GM18861 (cell line): ENCODE measurements at regions not wholly inside any gene's neighbourhood (a gene's known extent, or its start where the extent isn't known, plus 50 kb on each side); places are given as distances from the start of the nearest gene placed in this dataset.
A peak's percentile ranks its signal among the peaks of the same experiment; 100 is the strongest.

ENCODE experiments used
- ATAC-seq: cut with Tn5 transposase; IDR thresholded peaks from one replicate; pipeline ENCODE4 v1.9.1; 2021; ENCODE audit not compliant: unreplicated experiment

GRCh38 chr7:116145245-116145852 lies 65.0 kb upstream of the TES start:
- peak; percentile 91 for ATAC-seq

GRCh38 chr7:116148108-116148507 lies 62.2 kb upstream of the TES start:
- no peak for ATAC-seq

DNA sequence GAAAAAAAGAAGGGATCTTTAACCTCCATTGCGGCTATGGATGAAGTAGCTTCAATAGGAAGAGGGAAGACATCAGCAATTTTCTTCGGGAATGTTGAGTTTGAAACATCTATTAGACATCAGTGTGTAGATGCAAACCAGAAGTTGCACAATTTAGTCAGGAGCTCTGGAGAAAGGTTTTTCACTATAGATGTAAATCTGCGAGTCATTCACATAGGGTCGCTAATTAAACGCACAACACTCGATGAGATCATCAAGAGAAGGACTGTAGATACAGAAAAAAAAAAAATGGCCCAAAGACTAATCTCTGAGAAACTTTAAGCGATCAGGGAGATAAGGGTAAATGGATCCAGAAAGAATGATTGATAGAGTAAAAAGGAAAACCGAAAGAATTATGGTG lies 61.7 kb upstream of the TES start:
- ATAC-seq, result no peak

DNA sequence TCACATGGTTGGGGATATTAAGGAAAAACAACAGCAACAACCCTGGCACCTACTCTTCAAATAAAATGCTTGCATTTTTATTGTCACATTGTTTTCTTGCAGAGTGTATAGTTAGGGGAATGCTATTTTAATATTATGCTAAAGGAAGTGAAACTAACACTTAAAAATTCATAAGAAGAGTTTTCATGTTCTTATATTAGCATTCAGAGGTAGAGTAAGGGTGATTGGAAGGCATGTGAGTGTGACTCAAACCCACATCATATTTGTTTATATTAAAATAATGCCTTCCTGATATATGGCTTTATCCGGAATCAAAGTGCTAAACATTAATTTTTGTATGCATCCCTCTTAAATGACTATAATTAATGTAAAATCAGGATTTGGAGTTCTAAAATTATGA lies 59.8 kb upstream of the TES start:
- peak; percentile 98 for ATAC-seq

- no peak for ATAC-seq
Measured at GRCh38 chr7:116152276-116152675, 58.1 kb upstream of the TES start.

- ATAC-seq, result no peak
Measured at GRCh38 chr7:116153050-116153449, 57.3 kb upstream of the TES start.

DNA sequence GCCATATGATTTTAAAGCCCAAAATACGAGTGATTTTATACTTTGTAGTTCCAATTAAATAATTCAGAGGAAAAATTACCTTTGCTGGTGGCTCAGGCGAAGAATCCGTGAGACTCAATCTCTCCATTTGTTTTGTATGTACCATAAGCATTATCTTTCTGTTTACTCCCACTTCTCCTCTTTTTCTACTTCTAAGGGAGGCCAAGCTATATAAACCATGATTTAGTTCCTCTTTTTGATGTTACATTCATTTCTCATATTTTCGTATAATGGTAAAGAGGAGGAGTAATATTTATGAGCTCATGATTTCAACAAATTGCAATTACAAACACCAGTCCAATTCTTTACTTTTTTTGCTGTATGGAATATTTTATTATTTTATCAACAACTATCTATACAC lies 50.6 kb upstream of the TES start:
- ATAC-seq, result no peak
